DMS 273 treated with DMSO at 0.1 percent for 48 hours (cell line): ENCODE measurements at regions not wholly inside any gene's neighbourhood (a gene's known extent, or its start where the extent isn't known, plus 50 kb on each side); places are given as distances from the start of the nearest gene placed in this dataset.

Source experiments
- DNase-seq: peaks from one replicate; lab custom pipeline; 2025; lab: John Stamatoyannopoulos, UW

DNA sequence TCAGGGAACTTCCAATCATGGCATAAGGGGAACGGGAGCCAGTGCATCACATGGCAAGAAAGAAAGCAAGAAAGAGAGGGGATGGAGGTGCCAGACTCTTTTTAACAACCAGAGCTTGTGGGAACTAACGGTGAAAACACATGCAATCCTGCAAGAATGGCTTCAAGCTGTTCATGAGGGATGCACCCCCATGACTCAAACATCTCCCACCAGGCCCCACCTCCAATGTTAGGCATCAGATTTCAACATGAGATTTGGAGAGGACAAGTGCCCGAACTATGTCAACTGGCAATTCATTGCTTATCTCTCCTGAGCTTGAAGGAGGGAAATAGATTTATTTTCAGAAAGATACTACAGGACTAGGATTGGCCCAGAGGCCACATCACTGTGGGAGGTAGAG lies 270.0 kb downstream of the SLC4A3 start:
- no peak for DNase-seq

DNA sequence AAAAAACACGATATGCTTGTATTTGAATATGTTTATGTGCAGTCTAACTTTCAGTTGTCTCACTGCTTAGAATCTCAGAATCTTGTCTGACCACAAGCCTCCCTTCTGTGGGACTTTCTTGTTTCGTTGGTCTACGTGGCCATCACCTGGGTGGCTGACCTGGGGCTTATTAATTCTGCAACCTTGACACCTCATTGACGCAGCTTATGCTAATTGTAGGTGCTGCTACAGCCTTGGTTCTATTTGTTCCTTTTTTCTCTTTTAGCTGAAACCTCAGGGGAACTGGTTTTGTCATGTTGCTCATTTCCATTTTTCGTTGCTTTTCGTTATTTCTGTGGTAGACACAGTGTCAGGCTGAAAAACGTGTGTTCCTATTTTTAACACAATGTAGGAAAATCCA lies 273.7 kb downstream of the SLC4A3 start:
- DNase-seq, result no peak

DNA sequence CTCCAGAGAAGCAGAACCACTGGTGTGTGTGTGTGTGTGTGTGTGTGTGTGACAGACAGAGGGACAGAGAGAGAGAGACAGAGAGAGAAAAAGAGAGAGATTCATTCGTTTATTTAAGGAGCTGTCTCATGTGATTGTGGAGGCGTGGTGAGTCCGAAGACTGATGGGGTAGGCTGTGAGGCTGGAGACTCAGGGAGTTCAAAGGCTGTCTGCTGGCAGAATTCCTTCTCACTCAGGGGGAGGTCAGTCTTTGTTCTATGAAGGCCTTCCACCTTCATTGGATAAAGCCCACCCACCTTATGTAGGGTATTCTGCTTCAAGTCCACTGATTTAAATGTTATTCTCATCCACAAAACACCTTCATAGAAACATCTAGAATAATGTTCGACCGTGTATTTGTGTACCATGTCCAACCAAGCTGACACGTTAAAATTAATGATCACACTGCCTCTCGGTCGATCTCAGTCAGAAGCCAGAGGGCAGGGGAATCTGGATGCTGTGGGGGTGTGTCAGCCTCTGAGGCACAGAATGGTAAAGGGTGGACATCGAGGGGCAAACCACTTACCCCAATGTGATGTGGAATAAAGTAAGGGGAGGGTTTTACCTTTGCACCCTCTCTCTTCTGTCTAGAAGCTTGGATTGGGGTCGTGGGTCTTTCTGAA lies 275.6 kb downstream of the SLC4A3 start:
- DNase-seq, result no peak

DNA sequence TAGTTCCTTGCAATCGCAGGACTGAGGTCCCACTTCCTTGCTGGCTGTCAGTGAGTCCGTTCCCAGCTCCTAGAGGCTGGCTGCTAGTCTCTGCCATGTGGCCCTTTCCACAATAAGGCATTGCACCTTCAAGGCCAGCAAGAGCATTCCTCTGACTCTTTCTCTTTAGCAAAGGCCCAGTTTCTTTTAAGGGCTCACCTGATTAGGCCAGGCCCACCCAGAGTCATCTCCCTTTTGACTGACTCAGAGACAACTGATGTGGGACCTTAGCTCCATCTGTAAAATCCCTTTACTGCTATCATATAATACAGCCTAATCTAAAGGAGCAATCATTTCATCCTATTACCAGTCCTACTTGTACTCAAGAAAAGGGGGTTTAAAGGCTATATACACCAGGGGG lies 278.2 kb downstream of the SLC4A3 start:
- no peak for DNase-seq

DNA sequence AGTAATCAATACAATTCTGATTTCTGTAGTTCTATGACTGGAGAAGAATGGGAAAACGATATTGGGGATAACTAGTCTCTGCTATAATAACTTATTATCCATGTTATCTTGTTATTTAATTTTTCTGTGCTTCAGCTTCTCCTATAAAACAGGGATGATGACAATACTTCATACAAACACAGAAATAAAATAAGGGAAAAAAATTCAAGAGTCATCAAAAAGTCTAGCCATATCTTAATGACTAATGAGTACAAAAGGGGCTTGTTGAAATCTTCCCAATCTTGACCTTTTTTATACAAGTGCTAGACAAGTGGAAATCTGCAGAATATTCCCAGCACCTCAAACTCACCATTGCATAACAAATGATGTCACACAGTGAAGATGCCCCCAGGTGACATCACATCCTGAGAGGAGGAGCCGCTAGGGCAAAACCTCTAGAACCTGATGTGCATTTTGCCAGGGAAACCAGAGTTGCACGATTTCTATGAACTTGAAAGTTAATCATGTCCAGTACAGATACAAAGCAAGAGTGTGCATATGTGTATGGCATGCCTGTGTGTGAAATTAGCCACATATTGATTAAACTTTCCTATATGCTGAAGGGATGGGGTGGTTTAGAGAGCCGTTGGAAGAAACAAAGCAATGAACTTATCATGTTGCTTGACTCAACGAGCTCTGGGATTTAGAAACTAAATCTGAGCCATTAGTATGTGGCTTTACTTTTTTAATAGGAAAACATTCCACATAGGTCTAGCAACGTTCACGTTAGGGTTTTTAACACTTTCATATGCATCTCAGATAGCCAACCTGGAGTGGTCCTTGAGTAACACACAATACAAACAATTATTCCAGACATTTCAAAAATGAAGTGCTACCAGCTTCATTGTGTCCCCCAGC lies 278.9 kb downstream of the SLC4A3 start:
- DNase-seq, result no peak

DNA sequence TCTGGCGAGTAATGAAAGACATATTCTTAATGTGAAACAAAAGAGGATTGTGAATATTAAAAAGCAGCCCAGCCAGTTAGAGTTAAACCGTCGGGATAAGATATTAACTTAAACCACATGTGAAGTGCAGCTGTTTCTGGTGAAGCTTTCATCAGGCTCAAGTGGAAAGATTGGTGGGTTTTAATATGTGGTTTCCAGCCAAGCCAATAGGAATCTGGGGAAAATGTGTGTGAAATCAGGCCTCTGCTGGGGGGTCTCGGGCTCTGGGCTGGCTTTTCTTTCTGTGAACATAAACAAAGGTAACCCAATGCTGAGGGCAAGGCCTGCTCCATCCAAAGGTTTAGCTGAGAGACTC lies 279.6 kb downstream of the SLC4A3 start:
- no peak for DNase-seq

DNA sequence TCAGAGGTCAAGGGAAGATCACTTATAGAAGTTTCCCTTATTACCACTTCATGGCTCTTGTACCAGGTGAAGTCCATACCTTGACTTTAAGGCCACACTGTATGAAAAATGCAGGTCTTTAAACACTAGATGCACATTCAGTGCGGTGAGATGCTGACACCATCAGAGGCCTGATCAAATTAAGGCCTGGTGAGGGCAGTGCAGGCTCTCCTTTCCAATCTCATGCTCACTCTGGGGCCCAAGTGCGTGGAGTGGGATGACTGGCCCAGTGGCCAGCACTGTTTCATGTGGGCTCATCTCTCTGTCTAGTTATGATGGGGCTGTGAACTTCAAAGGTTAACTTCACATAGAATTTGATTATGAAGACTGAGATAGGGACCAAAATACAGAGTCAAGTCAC lies 281.1 kb downstream of the SLC4A3 start:
- DNase-seq, result no peak

DNA sequence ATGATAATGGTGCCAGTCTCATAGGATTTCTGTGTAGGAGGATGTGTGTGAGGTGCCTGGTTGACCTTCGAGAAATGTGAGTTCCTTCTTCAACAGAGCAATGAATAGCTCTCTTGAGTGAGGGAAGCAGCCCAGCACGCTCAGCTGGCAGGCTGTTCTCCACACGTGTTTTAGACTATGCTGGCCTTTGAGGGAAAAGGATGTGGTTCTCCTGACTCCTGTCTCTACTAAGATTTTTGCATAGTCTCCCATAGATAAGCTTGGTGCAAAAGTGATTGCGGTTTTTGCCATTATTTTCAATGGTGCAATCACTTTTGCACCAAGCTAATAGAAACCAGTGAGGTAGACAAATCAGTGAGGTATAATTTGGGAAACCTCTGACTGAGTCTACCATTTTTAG lies 284.1 kb downstream of the SLC4A3 start:
- DNase-seq, result no peak

DNA sequence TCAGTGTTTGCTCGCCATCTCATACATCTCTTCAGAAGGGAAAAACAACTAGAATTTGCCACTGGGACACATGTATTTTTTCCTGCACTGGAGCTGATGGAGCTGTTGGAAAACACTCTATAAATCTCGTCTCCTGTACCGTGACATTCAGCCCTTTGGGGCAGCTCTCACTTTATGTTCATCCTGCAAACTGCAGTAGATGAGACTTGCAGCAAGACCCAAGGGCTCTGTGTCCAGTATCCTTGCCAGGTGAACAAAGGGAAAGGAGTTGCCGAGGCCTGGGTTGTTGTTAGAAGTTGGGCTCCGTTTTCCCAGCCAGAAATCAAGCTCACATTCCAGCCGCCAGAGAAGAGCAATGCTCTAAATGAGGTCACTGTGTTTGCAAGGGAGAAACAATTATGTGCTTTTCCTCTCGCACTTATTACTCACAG lies 285.1 kb downstream of the SLC4A3 start:
- DNase-seq, result no peak

DNA sequence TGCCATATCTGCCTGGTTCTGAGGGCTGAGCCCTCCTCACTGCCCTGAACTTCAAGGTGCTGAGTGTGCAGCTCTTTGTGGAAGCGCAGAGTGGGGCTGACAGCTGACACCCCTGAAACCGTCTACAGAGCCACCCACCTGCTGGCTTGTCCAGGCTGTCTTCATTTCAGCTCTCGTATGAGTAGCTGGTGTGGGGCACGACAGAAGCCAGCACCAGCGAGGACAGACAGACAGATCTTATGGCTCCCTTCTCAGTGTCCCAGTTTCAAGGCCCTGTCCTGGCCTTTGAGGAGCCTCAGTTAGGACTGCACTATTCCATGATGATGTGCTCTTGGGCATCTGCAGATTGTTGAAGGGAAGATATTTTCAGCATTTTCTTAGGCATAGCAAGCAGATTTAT lies 287.1 kb downstream of the SLC4A3 start:
- DNase-seq, result no peak

DNA sequence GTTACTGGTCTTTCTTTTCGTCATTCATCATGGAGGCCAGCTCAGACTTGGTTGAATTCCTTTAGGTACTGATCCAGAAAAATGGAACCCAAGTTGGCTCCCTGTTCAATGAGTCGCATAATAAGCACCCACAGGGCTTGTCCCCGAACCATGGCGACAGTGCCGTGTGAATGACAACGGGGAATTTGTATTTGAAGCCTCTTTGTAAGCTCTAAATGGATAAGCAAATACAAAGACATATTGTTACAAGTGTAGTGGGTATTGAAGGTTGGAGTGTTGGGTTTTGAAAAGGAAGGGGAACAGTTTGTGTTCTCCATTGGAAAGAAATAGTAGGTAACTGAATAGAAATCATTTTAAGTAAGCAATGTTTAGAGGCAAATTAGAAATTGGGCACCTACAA lies 288.9 kb downstream of the SLC4A3 start:
- DNase-seq, result no peak

DNA sequence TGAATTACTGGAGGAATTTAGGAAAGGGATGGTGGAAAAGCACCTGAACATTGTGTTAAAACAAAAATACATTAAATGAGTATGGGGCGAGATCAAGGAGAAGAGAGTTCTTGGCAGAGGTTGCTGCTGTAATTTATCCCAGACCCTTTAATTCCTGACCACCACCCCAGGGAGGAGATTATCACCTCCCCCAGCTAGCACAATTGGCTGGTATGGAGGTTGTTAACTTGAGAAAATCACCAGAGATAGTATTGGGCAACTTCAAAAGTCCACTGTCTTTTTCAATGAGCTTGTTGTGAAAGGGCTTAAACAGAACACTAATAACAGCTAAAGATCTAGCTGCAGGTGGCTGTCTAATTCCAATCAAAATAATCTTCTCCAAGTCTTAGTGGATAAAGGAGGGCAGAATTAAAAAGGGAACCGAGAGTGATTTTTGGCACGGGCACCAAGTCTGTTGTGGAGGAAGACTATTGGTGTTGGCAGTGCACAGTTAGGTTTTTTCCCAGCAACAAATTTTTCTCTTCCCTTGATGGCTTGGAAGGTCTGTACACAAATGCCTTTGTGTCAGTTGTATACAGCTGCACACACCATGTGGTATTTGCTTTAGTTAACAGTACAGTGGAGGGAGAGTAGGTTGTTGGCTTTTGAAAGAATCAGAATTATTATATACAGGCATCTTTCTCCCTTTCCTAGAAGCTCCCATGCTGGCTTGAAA lies 289.5 kb downstream of the SLC4A3 start:
- no peak for DNase-seq

DNA sequence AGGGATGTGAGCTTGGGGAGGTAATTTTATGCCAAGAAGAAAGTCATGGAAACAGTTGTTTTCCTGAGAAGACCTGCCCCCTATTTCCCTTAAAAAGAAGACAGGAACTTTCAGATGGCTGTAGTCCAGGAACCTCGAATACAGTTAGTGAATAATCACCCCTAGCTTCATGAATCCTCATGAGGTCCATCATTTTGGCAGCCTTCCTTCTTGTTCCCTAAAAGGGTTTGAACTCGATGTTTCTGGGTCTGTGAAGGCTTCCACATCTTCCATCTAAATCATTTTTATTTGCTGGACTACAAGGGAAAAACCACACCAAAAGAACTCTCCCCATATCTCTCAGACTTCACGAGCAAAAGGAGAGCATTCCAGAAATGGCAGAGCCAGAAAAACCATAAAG lies 290.8 kb downstream of the SLC4A3 start:
- DNase-seq, result no peak

DNA sequence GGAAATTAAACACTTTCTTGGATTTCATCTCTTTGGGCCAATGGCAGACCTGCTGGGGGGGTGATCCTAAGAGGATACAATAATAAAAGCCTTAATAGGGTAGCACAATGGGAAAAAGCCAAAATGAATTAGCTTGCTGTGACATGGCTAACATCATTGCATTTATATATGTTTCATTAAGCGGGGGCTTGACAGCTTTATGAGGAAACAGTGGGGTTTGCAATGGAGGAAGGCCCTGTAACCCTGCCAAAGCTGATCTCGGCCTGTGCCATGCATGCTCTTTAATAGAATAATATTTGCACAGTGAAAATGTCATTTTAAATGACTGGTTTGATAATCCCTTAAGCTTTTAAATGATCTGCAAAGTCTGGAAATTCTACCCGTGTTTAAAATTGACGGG lies 291.5 kb downstream of the SLC4A3 start:
- no peak for DNase-seq

DNA sequence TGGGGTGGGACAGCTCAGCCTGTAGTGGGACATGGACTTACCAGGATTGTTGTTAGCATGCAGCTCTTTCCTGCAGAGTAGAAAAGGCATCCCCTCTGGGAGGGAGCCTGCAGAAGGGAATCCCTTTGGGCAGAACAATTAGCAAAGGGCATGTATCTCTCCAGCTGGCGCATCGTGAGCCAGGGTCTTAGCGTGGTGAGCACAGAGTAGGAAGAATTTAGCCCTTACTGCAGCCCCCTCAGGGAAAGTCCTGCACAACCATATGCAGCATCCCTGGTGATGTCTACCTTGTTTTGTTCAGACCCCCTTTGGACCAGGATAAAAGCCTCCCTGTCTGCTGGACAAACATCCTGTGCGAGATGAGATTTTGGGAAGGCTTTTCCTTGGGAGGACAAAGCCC lies 292.1 kb downstream of the SLC4A3 start:
- no peak for DNase-seq

DNA sequence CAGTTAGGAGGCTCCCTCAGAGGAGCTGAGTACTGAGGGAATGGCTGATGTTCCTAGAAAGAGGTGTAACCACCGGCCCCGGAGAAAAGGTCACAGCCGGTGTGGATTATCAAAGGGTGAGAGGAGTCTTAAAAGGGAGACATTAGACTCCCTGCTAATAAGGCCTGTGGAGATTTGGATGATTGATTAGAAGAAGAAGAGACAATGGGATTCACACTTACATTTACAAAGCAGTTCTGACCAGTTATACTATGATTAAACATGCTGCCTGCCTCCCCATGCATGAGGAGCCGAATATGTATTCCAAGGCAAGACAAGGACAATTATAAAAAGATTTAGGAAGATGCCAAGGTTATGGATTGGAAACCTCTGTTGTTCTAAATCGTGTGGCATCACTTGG lies 302.4 kb downstream of the SLC4A3 start:
- DNase-seq, result no peak

DNA sequence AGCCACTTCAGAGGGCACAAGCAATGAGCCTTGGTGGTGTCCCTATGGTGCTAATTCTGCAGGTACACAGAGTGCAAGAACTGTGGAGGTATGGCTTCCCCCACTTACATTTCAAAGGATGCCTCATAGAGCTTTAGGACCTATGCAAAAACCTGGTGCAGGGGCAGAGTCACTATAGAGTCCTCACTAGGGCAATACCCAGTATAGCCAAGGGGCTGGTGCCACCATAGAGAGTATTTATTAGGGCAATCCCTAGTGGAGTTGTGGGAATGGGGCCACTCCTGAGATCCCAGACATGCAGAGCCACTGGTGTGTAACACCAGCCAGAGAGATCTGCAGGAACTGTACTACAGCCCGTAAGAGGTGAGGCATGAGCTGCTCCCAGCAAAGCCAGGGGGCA lies 312.2 kb downstream of the SLC4A3 start:
- no peak for DNase-seq

DNA sequence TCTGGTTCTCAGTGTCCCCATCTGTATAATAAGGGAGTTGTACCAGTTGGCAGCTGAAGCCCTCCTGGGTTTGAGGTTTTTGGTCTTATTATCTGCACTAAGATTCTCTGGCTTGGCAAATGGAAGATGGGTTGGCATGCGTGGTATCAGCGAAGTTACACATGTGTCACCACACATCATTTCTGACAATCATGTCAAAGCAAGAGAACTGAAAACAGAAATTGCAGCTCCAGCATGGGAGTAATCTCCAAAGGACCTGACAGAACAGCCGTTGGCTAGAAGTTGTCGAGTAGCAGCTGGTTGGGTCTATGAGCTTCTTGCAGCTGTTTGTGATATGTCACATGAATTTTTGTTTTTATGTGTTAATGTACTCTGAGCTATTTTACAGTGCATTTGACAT lies 317.4 kb downstream of the SLC4A3 start:
- no peak for DNase-seq

DNA sequence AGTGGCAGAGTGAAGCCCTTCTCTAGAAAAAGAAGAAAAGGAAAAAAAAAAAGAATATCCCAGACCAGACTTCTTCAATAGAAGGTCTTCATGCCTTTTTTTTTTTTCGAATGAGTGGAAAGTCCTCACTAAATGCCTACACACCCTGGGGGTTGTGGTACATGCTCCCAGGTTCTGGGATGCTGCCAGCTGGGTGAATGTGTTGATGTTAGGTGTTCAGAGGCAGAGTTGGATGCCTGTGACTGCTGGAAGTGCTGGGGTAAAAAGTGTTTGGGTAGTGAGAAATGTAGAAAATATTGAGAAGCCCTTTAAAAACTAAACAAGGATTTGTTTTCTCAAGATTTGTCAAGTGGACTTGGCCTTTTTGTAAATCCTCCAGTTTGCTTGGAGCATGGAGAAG lies 318.6 kb downstream of the SLC4A3 start:
- DNase-seq, result no peak

DNA sequence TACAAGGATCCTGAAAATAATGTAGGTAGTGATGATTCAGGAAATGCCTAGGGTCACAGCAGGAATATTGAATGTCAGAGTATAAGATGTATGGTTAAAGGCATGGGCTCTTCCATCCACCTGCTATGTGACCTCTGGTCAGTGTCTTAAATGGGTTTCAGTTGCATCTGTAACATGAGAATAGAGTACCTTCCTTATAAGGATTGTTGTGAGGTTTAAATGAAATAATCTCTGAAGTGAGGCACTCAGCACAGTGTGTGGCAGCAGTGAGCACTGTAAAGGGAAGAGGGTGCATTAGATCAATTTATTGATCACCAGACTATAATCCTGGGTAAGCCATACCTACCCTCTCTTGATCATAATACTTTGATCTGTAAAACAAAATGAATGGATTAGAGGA lies 319.1 kb downstream of the SLC4A3 start:
- no peak for DNase-seq

DNA sequence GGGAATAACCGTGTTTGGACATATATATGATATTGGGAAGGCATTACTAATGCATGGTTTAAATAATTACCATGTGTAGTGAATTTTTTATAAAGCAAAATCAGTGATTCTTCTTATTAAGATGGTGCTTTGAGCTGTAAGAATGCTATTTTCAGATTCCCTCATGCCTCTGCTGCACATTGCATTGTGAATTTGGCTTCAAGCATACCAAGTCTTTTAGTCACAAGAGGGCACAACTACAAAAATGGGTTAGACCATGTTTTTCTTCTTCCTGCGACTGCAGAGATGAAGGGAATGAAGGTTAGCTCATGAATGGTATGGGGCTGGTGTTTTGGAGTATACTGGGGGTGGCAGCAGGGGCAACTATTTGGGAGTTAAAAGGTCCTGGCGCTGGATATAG lies 320.1 kb downstream of the SLC4A3 start:
- DNase-seq, result no peak

DNA sequence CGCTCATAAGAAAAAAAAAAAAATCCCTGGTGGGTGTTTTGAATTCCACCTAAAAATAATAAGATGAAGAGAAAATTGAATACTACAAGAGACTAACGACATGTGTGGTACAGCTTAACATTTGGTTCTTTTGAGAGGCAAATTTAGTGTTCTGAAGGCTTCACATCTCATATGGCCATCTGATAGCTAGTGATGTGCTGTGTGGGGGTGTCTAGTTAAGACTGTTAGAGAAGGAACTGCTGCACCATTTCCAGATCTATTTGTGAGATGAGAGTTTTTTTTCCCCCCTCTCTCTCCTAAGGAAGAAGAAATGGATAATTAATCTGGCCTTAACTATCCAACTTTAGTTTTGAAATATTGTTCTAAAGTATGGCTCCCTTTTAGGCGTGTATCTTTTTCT lies 321.6 kb downstream of the SLC4A3 start:
- DNase-seq, result no peak

DNA sequence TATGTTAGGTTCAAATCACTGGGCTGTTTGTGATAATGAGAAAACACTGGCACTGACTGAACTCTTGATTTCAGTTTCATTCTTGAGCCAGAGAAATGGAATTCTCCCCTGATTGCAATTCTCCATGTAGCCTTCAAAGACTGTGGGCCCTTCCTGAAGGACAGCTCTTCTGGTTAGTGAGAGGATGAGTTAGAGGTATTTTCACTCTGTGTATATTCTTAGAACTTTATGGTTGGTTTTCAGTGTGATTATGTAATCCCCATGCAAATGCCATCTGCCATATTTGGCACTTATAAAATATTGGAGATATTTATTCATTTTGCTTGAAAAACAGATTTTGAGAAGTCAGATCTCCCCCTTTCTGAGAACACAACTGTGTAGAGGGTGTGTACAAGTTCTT lies 323.7 kb downstream of the SLC4A3 start:
- no peak for DNase-seq
